ENCODE measurements at regions not wholly inside any gene's neighbourhood (a gene's known extent, or its start where the extent isn't known, plus 50 kb on each side); places are given as distances from the start of the nearest gene placed in this dataset.

- TF ChIP-seq CTCF (IDR thresholded peaks at IDR 0.05; ENCODE audit: borderline replicate concordance, extremely low read depth, low read length, poor library complexity, severe bottlenecking) (no peak), EZH2 (IDR thresholded peaks at IDR 0.05; ENCODE audit: borderline replicate concordance, low read depth, low read length, severe bottlenecking) (no peak)
Measured at GRCh38 chr2:20115374-20115773, 63.9 kb upstream of the LAPTM4A start.
